ENCODE measurements at regions not wholly inside any gene's neighbourhood (a gene's known extent, or its start where the extent isn't known, plus 50 kb on each side); places are given as distances from the start of the nearest gene placed in this dataset.
"Not testable (repeated sequence)": the region's sequence is repeated elsewhere in the genome, so short reads cannot be mapped to it uniquely, and the experiment has no call there.

GRCh38 chr2:236909802-236910201 is 175.9 kb upstream of the COPS8 start:
- H3K36me3 Mint-ChIP-seq (ENCODE audit: low read depth): no peaks in the 10 kb centered on the region
- DNase-seq (no peak), ATAC-seq (no peak)
- no peaks in the 10 kb centered on the region for H3K9me3 Mint-ChIP-seq (ENCODE audit: insufficient read depth)
- CTCF ChIA-PET: no interaction called here
- POLR2A ChIA-PET: no interaction called here
- H3K4me1 Mint-ChIP-seq (ENCODE audit: low read depth): no peaks in the 10 kb centered on the region
- no peak overlapping the region for H3K4me3 Mint-ChIP-seq
- no peaks in the 10 kb centered on the region for H3K27me3 Mint-ChIP-seq (ENCODE audit: low read depth)
- H3K27ac Mint-ChIP-seq: no peak overlapping the region

- peak; percentile 10 for DNase-seq
- no peak for ATAC-seq
- Mint-ChIP-seq H3K4me1 (ENCODE audit: low read depth) (no peaks in the 10 kb centered on the region), H3K4me3 (no peak overlapping the region), H3K36me3 (ENCODE audit: low read depth) (no peaks in the 10 kb centered on the region), H3K27me3 (ENCODE audit: low read depth) (no peaks in the 10 kb centered on the region), H3K9me3 (ENCODE audit: insufficient read depth) (no peaks in the 10 kb centered on the region), H3K27ac (no peak overlapping the region)
- CTCF ChIA-PET: no interaction called here
- POLR2A ChIA-PET: no interaction called here
Observed at GRCh38 chr2:236910781-236911495, 174.8 kb upstream of the COPS8 start.

GRCh38 chr2:236912326-236913120 is 173.2 kb upstream of the COPS8 start:
- Mint-ChIP-seq H3K27ac (no peak overlapping the region), H3K27me3 (ENCODE audit: low read depth) (peaks cover 4% of the 10 kb centered on the region), H3K4me3 (no peak overlapping the region), H3K9me3 (ENCODE audit: insufficient read depth) (no peaks in the 10 kb centered on the region), H3K36me3 (ENCODE audit: low read depth) (no peaks in the 10 kb centered on the region), H3K4me1 (ENCODE audit: low read depth) (no peaks in the 10 kb centered on the region)
- no peak for ATAC-seq
- ChIA-PET POLR2A (no interaction called here), CTCF (no interaction called here)
- peak; percentile 6 for DNase-seq

GRCh38 chr2:236915186-236915585 is 170.5 kb upstream of the COPS8 start:
- POLR2A ChIA-PET: no interaction called here
- ATAC-seq (no peak), DNase-seq (no peak)
- Mint-ChIP-seq H3K36me3 (ENCODE audit: low read depth) (no peaks in the 10 kb centered on the region), H3K27me3 (ENCODE audit: low read depth) (peaks cover 6% of the 10 kb centered on the region), H3K4me1 (ENCODE audit: low read depth) (no peaks in the 10 kb centered on the region), H3K27ac (no peak overlapping the region), H3K4me3 (no peak overlapping the region), H3K9me3 (ENCODE audit: insufficient read depth) (no peaks in the 10 kb centered on the region)
- CTCF ChIA-PET: no interaction called here

GRCh38 chr2:236915726-236916125 is 170.0 kb upstream of the COPS8 start:
- Mint-ChIP-seq H3K27ac (no peak overlapping the region), H3K4me1 (ENCODE audit: low read depth) (no peaks in the 10 kb centered on the region), H3K4me3 (no peak overlapping the region), H3K27me3 (ENCODE audit: low read depth) (peaks cover 6% of the 10 kb centered on the region), H3K9me3 (ENCODE audit: insufficient read depth) (no peaks in the 10 kb centered on the region), H3K36me3 (ENCODE audit: low read depth) (no peaks in the 10 kb centered on the region)
- CTCF ChIA-PET: no interaction called here
- DNase-seq (peak; percentile 1), ATAC-seq (no peak)
- POLR2A ChIA-PET: no interaction called here

GRCh38 chr2:236916181-236916580 is 169.5 kb upstream of the COPS8 start:
- CTCF ChIA-PET: no interaction called here
- POLR2A ChIA-PET: no interaction called here
- peak; percentile 1 for DNase-seq
- Mint-ChIP-seq H3K36me3 (ENCODE audit: low read depth) (no peaks in the 10 kb centered on the region), H3K27me3 (ENCODE audit: low read depth) (peaks cover 6% of the 10 kb centered on the region), H3K9me3 (ENCODE audit: insufficient read depth) (no peaks in the 10 kb centered on the region), H3K4me3 (no peak overlapping the region), H3K27ac (no peak overlapping the region), H3K4me1 (ENCODE audit: low read depth) (no peaks in the 10 kb centered on the region)
- ATAC-seq: no peak

- CTCF ChIA-PET: no interaction called here
- Mint-ChIP-seq H3K36me3 (ENCODE audit: low read depth) (no peaks in the 10 kb centered on the region), H3K4me3 (no peak overlapping the region), H3K27ac (no peak overlapping the region), H3K9me3 (ENCODE audit: insufficient read depth) (no peaks in the 10 kb centered on the region), H3K27me3 (ENCODE audit: low read depth) (peaks cover 6% of the 10 kb centered on the region), H3K4me1 (ENCODE audit: low read depth) (no peaks in the 10 kb centered on the region)
- peak; percentile 8 for DNase-seq
- ATAC-seq: no peak
- POLR2A ChIA-PET: no interaction called here
Observed at GRCh38 chr2:236916651-236917050, 169.0 kb upstream of the COPS8 start.

- Mint-ChIP-seq H3K4me3 (no peak overlapping the region), H3K4me1 (ENCODE audit: low read depth) (no peaks in the 10 kb centered on the region), H3K27me3 (ENCODE audit: low read depth) (peaks cover 6% of the 10 kb centered on the region), H3K36me3 (ENCODE audit: low read depth) (no peaks in the 10 kb centered on the region), H3K9me3 (ENCODE audit: insufficient read depth) (no peaks in the 10 kb centered on the region), H3K27ac (no peak overlapping the region)
- ChIA-PET CTCF (no interaction called here), POLR2A (no interaction called here)
- DNase-seq: no peak
- ATAC-seq: no peak
Observed at GRCh38 chr2:236917164-236917563, 168.5 kb upstream of the COPS8 start.

GRCh38 chr2:236918545-236918944 is 167.1 kb upstream of the COPS8 start:
- Mint-ChIP-seq H3K36me3 (ENCODE audit: low read depth) (no peaks in the 10 kb centered on the region), H3K9me3 (ENCODE audit: insufficient read depth) (no peaks in the 10 kb centered on the region), H3K27ac (no peak overlapping the region), H3K27me3 (ENCODE audit: low read depth) (peaks cover 6% of the 10 kb centered on the region), H3K4me1 (ENCODE audit: low read depth) (no peaks in the 10 kb centered on the region), H3K4me3 (no peak overlapping the region)
- CTCF ChIA-PET: interaction anchor here (1.2 kb wide), 1 partner anchor 10 kb away, joined by 3 read pairs; no protein-coding TSS in a partner anchor
- DNase-seq: no peak
- POLR2A ChIA-PET: interaction anchor here (1.1 kb wide), 1 partner anchor 34 kb away, joined by 3 read pairs; no protein-coding TSS in a partner anchor
- no peak for ATAC-seq

GRCh38 chr2:236919209-236919608 is 166.5 kb upstream of the COPS8 start:
- DNase-seq (no peak), ATAC-seq (no peak)
- no peak overlapping the region for H3K27ac Mint-ChIP-seq
- POLR2A ChIA-PET: no interaction called here
- CTCF ChIA-PET: interaction anchor here (1.2 kb wide), 1 partner anchor 9 kb away, joined by 3 read pairs; no protein-coding TSS in a partner anchor
- no peaks in the 10 kb centered on the region for H3K9me3 Mint-ChIP-seq (ENCODE audit: insufficient read depth)
- H3K4me3 Mint-ChIP-seq: no peak overlapping the region
- H3K27me3 Mint-ChIP-seq (ENCODE audit: low read depth): peaks cover 9% of the 10 kb centered on the region
- no peaks in the 10 kb centered on the region for H3K36me3 Mint-ChIP-seq (ENCODE audit: low read depth)
- H3K4me1 Mint-ChIP-seq (ENCODE audit: low read depth): no peaks in the 10 kb centered on the region

GRCh38 chr2:236919801-236920379 is 165.8 kb upstream of the COPS8 start:
- H3K27ac Mint-ChIP-seq; H3K36me3 Mint-ChIP-seq (ENCODE audit: low read depth); H3K4me1 Mint-ChIP-seq (ENCODE audit: low read depth); CTCF ChIA-PET; DNase-seq; ATAC-seq; H3K27me3 Mint-ChIP-seq (ENCODE audit: low read depth); H3K4me3 Mint-ChIP-seq; H3K9me3 Mint-ChIP-seq (ENCODE audit: insufficient read depth); POLR2A ChIA-PET: not testable (repeated sequence)

- no peak overlapping the region for H3K4me3 Mint-ChIP-seq
- H3K27ac Mint-ChIP-seq: no peak overlapping the region
- peaks cover 13% of the 10 kb centered on the region for H3K27me3 Mint-ChIP-seq (ENCODE audit: low read depth)
- ChIA-PET CTCF (no interaction called here), POLR2A (no interaction called here)
- no peaks in the 10 kb centered on the region for H3K36me3 Mint-ChIP-seq (ENCODE audit: low read depth)
- ATAC-seq: no peak
- H3K9me3 Mint-ChIP-seq (ENCODE audit: insufficient read depth): no peaks in the 10 kb centered on the region
- no peak for DNase-seq
- H3K4me1 Mint-ChIP-seq (ENCODE audit: low read depth): peaks cover 3% of the 10 kb centered on the region
Observed at GRCh38 chr2:236922061-236922460, 163.6 kb upstream of the COPS8 start.

Measured in activated CD8-positive, alpha-beta T cell treated with anti-CD3 and anti-CD28 coated beads, Interleukin-2, amount 10 ng/mL, durations not matched to agents 7 days and 5 days (primary cell).